ENCODE measurements at regions not wholly inside any gene's neighbourhood (a gene's known extent, or its start where the extent isn't known, plus 50 kb on each side); places are given as distances from the start of the nearest gene placed in this dataset.

DNA sequence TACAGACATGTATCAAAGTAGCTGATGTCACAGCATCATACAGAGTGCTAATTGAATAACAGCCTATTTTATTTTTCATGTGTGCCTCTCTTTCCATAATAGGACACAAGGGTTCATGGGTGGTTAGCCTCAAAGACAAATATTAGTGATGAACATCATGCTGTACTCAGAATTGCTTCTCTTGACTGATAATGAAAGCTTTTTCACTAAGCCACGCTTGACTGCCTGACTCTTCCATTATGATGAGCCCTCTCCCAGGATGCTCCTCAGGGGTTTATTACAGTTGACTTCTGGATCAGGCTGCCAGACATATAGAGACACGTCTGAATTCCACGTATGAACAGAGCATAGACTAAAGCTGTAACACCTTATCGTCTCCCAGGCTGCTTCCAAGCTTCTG, 2757.5 kb downstream of the PCDH7 start:
- no peak overlapping the region for H3K27ac ChIP-seq
- no peaks in the 10 kb centered on the region for H3K9me3 ChIP-seq
- no peaks in the 10 kb centered on the region for H3K27me3 ChIP-seq
- TF ChIP-seq POLR2AphosphoS5 (IDR thresholded peaks at IDR 0.05): no peak
- TF ChIP-seq, protein P1, sequence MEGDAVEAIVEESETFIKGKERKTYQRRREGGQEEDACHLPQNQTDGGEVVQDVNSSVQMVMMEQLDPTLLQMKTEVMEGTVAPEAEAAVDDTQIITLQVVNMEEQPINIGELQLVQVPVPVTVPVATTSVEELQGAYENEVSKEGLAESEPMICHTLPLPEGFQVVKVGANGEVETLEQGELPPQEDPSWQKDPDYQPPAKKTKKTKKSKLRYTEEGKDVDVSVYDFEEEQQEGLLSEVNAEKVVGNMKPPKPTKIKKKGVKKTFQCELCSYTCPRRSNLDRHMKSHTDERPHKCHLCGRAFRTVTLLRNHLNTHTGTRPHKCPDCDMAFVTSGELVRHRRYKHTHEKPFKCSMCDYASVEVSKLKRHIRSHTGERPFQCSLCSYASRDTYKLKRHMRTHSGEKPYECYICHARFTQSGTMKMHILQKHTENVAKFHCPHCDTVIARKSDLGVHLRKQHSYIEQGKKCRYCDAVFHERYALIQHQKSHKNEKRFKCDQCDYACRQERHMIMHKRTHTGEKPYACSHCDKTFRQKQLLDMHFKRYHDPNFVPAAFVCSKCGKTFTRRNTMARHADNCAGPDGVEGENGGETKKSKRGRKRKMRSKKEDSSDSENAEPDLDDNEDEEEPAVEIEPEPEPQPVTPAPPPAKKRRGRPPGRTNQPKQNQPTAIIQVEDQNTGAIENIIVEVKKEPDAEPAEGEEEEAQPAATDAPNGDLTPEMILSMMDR (IDR thresholded peaks at IDR 0.05): no peak
- no peaks in the 10 kb centered on the region for H3K36me3 ChIP-seq
- no peak overlapping the region for H3K4me3 ChIP-seq
- no peaks in the 10 kb centered on the region for H3K4me1 ChIP-seq
- DNase-seq: no peak
- 76 to 85% (median 78%) methylated on average over 4 of the region's 4 CpGs for WGBS, 5 donors
- intact Hi-C loops (cut with DNase I; ENCODE audit: low total_unique reads): no loop called here

DNA sequence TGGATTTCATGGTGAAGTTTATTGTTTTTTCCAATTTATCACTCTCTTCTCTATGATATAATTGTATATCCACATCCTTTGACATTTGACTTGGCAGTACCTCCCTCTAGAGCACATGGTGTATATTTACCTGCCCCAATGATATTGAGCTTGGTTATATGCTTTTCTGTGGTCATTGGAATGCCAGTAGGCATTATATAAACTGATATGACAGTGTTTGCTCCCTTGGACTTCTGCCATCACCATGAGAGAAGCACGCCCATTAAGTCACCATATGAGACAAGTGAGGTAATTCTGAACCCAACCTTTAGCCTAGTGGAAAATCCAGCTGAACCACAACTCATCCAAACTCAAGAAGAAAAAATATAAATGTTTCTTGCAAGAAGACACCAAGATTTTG, 2761.5 kb downstream of the ARAP2 start:
- Histone ChIP-seq H3K4me1 (peaks cover 0 to 9% (median 0%) of the 10 kb centered on the region in 4 donors), H3K36me3 (no peaks in the 10 kb centered on the region), H3K27ac (no peak overlapping the region), H3K4me3 (no peak overlapping the region), H3K27me3 (no peaks in the 10 kb centered on the region), H3K9me3 (no peaks in the 10 kb centered on the region)
- peak; percentile 39 to 73 for DNase-seq
- TF ChIP-seq EP300 (IDR thresholded peaks at IDR 0.05) (no peak), POLR2AphosphoS5 (IDR thresholded peaks at IDR 0.05) (peak in 2 of 3 donors; percentile 20 to 54), POLR2A (IDR thresholded peaks at IDR 0.05) (no peak)
- TF ChIP-seq, protein P1 (IDR thresholded peaks at IDR 0.05): no peak
- intact Hi-C loops (cut with DNase I; ENCODE audit: low total_unique reads): no loop called here
- 19 to 52% (median 29%) methylated on average over 1 of the region's 1 CpG for WGBS, 5 donors

DNA sequence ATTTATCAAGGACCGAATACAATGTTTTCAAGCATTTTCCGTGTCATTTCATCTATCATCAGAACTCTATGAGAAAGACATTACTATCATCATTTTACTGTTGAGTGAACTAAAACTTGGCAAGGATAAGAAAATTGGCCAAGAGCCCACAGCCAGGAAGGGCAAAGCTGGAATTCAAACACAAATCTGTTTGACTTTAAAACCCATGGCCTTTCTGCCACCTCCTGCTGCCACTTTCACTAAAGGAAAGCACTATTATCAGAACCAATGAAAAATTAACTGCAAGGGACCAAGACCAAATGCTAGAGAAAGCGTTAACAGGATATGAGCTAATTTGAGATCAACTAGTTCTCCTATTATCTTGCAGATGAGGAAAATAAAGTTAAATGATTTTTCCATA, 2759.2 kb downstream of the ARAP2 start:
- peaks cover 0 to 9% (median 0%) of the 10 kb centered on the region in 4 donors for H3K4me1 ChIP-seq
- 35 to 56% (median 43%) methylated on average over 3 of the region's 3 CpGs for WGBS, 5 donors
- no peaks in the 10 kb centered on the region for H3K36me3 ChIP-seq
- no peak overlapping the region for H3K27ac ChIP-seq
- H3K4me3 ChIP-seq: no peak overlapping the region
- TF ChIP-seq POLR2AphosphoS5 (IDR thresholded peaks at IDR 0.05) (no peak), POLR2A (IDR thresholded peaks at IDR 0.05) (no peak), EP300 (IDR thresholded peaks at IDR 0.05) (no peak)
- TF ChIP-seq, protein P1 (IDR thresholded peaks at IDR 0.05): no peak
- no peaks in the 10 kb centered on the region for H3K9me3 ChIP-seq
- intact Hi-C loops (cut with DNase I; ENCODE audit: low total_unique reads): no loop called here
- no peaks in the 10 kb centered on the region for H3K27me3 ChIP-seq
- peak in 1 of 2 donors; percentile 10 for DNase-seq

DNA sequence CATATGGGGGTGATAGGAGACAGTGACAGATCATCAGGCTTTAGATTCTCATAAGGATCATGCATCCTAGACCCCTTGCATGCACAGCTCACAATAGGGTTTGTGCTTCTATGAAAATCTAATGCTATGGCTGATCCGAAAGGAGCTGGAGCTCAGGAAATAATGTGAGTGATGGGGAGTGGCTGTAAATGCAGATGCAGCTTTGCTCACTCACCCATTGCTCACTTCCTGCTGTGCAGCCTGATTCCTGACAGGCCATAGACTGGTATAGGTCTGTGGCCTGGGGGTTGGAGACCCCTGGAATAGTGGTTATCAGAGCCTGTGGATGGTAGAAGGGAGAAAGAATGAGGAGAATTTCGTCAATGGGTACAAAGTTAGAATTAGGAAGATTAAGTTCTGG, 2751.1 kb downstream of the ARAP2 start:
- intact Hi-C loops (cut with DNase I; ENCODE audit: low total_unique reads): no loop called here
- TF ChIP-seq, protein P1 (IDR thresholded peaks at IDR 0.05): no peak
- TF ChIP-seq POLR2A (IDR thresholded peaks at IDR 0.05): no peak
- no peak for TF ChIP-seq POLR2AphosphoS5 (IDR thresholded peaks at IDR 0.05)
- TF ChIP-seq EP300 (IDR thresholded peaks at IDR 0.05): no peak
- 81 to 89% (median 85%) methylated on average over 2 of the region's 2 CpGs for WGBS, 5 donors
- Histone ChIP-seq H3K4me1 (no peaks in the 10 kb centered on the region), H3K4me3 (no peak overlapping the region), H3K36me3 (no peaks in the 10 kb centered on the region), H3K27ac (no peak overlapping the region), H3K27me3 (no peaks in the 10 kb centered on the region), H3K9me3 (no peaks in the 10 kb centered on the region)
- DNase-seq: no peak

Data from stomach (tissue), 8 donors.